ENCODE measurements at regions not wholly inside any gene's neighbourhood (a gene's known extent, or its start where the extent isn't known, plus 50 kb on each side); places are given as distances from the start of the nearest gene placed in this dataset.

DNA sequence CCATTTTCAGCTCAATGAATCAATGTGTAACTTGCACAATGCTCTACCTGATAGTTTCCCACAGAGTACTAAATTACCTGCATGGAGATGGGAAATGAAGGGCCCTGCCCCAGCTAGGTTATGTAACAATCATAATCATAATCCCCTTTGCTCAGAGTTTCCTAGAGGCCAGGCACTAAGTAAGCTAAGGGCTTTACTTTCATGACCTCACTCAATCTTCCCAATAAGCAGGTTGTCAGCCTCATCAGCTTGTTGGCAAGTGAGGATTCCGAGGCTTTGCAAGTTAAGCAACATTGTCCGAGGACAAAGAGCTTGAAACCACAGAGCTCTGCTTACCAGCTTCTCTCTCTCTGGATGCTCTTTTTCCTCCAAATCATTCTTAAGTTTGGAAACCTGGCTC lies 64.1 kb upstream of the NTPCR start:
- TF ChIP-seq, protein P1, sequence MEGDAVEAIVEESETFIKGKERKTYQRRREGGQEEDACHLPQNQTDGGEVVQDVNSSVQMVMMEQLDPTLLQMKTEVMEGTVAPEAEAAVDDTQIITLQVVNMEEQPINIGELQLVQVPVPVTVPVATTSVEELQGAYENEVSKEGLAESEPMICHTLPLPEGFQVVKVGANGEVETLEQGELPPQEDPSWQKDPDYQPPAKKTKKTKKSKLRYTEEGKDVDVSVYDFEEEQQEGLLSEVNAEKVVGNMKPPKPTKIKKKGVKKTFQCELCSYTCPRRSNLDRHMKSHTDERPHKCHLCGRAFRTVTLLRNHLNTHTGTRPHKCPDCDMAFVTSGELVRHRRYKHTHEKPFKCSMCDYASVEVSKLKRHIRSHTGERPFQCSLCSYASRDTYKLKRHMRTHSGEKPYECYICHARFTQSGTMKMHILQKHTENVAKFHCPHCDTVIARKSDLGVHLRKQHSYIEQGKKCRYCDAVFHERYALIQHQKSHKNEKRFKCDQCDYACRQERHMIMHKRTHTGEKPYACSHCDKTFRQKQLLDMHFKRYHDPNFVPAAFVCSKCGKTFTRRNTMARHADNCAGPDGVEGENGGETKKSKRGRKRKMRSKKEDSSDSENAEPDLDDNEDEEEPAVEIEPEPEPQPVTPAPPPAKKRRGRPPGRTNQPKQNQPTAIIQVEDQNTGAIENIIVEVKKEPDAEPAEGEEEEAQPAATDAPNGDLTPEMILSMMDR (IDR thresholded peaks at IDR 0.05) = no peak
- Histone ChIP-seq H3K4me1 (no peaks in the 10 kb centered on the region), H3K4me3 (no peak overlapping the region), H3K36me3 (no peaks in the 10 kb centered on the region), H3K9me3 (no peaks in the 10 kb centered on the region), H3K27ac (no peak overlapping the region), H3K27me3 (peaks cover 0 to 7% of the 10 kb centered on the region in 2 donors)
- DNase-seq = no peak
- intact Hi-C loops (cut with DNase I; ENCODE audit: low total_unique reads) = no loop called here

DNA sequence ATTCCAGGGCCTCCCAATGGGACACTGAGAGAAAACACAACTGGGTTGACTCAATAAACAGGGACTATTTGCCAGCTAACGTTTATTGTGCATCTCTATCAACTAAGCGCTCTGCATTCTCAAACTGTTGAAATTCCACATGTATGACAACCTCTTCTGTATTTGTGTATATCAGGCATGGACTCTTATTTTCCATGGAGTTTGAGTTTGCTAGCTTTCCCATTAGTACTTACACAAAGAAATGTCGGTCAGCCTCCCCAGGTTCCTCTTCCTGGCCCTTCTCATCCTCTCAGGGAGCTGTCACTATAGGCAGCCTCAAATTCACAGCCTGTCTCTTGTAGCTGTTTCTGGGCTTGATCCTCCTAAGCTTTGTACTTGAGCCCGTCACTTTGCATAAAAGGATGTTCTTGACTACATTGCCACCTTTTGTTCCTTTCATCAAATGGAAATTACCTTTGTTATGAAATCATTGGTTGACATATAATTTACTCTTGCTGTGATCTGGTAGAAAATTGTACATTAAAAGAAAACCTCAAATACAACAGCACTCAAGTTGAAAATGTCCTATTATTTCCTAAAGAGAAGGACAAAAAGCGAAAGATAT lies 60.0 kb upstream of the NTPCR start:
- Histone ChIP-seq H3K27me3 (no peaks in the 10 kb centered on the region), H3K4me3 (no peak overlapping the region), H3K9me3 (peaks cover 0 to 12% (median 4%) of the 10 kb centered on the region in 3 donors), H3K4me1 (no peaks in the 10 kb centered on the region), H3K27ac (no peak overlapping the region), H3K36me3 (no peaks in the 10 kb centered on the region)
- TF ChIP-seq, protein P1 (IDR thresholded peaks at IDR 0.05) = no peak
- DNase-seq = no peak
- intact Hi-C loops (cut with DNase I; ENCODE audit: low total_unique reads) = no loop called here

DNA sequence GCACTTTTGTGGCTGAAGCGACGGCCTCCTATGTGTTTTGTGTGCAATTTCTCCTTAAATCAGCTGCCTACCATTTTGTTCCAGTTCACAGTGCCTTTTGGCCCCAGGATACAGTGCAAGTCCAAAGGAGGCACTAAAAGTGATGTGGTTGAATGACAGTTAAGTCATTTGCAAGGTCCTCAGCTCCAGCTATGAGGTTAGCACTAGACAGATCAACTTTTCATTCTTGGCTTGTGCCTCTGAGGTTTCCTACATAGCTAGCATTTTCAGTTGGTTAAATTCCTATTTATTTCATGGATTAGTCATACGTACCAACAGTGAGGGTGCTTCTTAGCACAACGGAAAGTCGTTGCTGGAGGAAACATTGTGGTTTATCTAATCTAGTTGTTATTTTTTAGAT lies 59.3 kb upstream of the NTPCR start:
- intact Hi-C loops (cut with DNase I; ENCODE audit: low total_unique reads) = no loop called here
- H3K27ac ChIP-seq = no peak overlapping the region
- H3K36me3 ChIP-seq = no peaks in the 10 kb centered on the region
- peaks cover 0 to 12% (median 4%) of the 10 kb centered on the region in 3 donors for H3K9me3 ChIP-seq
- H3K4me3 ChIP-seq = no peak overlapping the region
- TF ChIP-seq, protein P1 (IDR thresholded peaks at IDR 0.05) = no peak
- no peaks in the 10 kb centered on the region for H3K4me1 ChIP-seq
- no peaks in the 10 kb centered on the region for H3K27me3 ChIP-seq
- no peak for DNase-seq

DNA sequence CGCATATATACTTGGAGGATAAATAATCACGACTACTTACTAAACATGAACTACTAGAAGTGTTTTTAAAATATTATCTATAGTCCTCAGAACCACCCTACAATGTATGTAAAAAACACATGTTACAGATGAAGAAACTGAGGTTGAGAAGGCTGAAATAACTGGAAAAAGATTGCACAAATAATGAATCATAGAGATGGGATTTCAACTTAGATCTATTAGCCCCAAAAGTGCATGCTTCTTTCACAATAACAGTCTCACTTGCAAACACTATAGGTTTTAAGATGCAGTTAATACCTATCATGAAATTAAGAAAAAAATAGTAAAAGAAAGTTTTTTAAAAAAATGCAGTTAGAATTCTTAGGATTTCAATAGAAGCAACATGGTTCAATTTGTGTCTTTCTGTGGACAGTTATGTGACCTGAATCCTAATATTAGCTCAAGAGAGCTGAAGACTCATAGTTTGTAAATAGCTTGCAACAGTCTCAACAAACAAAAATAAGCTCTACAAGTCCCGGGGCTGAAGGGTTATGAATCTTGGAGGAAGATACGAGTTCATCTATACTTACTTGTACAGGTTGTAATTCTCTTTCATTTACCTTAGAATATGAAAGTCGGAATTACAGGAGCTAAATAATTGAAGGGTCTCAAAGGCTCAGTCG lies 58.6 kb upstream of the NTPCR start:
- no peaks in the 10 kb centered on the region for H3K27me3 ChIP-seq
- intact Hi-C loops (cut with DNase I; ENCODE audit: low total_unique reads) = no loop called here
- peaks cover 0 to 12% (median 4%) of the 10 kb centered on the region in 3 donors for H3K9me3 ChIP-seq
- no peaks in the 10 kb centered on the region for H3K36me3 ChIP-seq
- no peak for DNase-seq
- no peak overlapping the region for H3K27ac ChIP-seq
- H3K4me3 ChIP-seq = no peak overlapping the region
- TF ChIP-seq, protein P1 (IDR thresholded peaks at IDR 0.05) = no peak
- no peaks in the 10 kb centered on the region for H3K4me1 ChIP-seq

DNA sequence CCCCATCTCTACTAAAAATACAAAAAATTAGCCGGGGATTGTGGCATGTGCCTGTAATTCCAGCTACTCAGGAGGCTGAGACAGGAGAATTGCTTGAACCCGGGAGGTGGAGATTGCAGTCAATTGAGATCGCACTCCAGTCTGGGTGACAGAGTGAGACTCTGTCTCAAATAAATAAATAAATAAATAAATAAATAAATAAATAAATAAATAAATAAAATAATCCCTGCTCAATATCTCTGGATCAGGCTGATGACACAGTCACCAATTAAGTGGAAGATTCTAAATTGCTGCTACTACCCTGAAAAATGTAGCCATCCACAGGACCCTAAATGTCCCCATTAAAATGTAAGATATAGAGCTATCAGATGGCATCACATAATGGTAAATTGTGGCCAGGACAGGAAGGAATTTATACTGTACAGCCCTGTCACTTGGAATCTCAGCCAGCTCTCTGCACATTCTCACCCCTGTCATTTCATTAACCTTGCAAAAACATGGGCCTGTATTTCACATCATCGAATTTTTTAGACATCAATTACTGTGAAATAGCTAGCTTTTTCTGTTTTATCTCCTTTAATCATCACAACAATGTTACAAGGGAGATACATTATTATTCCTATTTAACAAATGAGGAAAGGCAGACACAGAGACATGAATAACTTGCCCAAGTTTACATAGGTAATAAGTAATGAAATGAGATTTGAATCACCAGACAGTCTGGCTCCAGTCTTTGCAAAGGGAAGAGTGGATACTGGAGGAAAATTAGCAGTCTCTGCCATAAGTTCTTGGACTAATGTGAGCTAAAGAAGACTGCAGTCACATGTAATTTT lies 56.7 kb upstream of the NTPCR start:
- H3K4me3 ChIP-seq = no peak overlapping the region
- H3K4me1 ChIP-seq = no peaks in the 10 kb centered on the region
- H3K36me3 ChIP-seq = no peaks in the 10 kb centered on the region
- no peak for DNase-seq
- no peak overlapping the region for H3K27ac ChIP-seq
- peaks cover 0 to 12% (median 4%) of the 10 kb centered on the region in 3 donors for H3K9me3 ChIP-seq
- TF ChIP-seq, protein P1 (IDR thresholded peaks at IDR 0.05) = no peak
- H3K27me3 ChIP-seq = no peaks in the 10 kb centered on the region
- intact Hi-C loops (cut with DNase I; ENCODE audit: low total_unique reads) = no loop called here
